NCI-H2029 (cell line): ENCODE measurements at regions not wholly inside any gene's neighbourhood (a gene's known extent, or its start where the extent isn't known, plus 50 kb on each side); places are given as distances from the start of the nearest gene placed in this dataset.

Source experiments
- DNase-seq: peaks from one replicate; lab custom pipeline; 2025; lab: John Stamatoyannopoulos, UW

GRCh38 chr15:97815835-97816234 is 144.7 kb upstream of the ARRDC4 start:
- DNase-seq = no peak

- no peak for DNase-seq
These were observed 143.1 kb upstream of the ARRDC4 start for GRCh38 chr15:97817276-97817890.

- DNase-seq = no peak
These were observed 124.5 kb upstream of the ARRDC4 start for GRCh38 chr15:97836003-97836402.

GRCh38 chr15:97837896-97838295 is 122.6 kb upstream of the ARRDC4 start:
- no peak for DNase-seq

GRCh38 chr15:97838606-97839210 is 121.8 kb upstream of the ARRDC4 start:
- DNase-seq = no peak

GRCh38 chr15:97840501-97840900 is 120.0 kb upstream of the ARRDC4 start:
- DNase-seq = no peak

- DNase-seq = no peak
These were observed 118.9 kb upstream of the ARRDC4 start for GRCh38 chr15:97841558-97841957.

- DNase-seq = no peak
These were observed 111.3 kb upstream of the ARRDC4 start for GRCh38 chr15:97849183-97849582.

GRCh38 chr15:97858296-97858695 is 102.2 kb upstream of the ARRDC4 start:
- DNase-seq = no peak

GRCh38 chr15:97861529-97862260 is 98.8 kb upstream of the ARRDC4 start:
- DNase-seq = no peak

GRCh38 chr15:97866959-97867358 is 93.5 kb upstream of the ARRDC4 start:
- no peak for DNase-seq

- DNase-seq = no peak
These were observed 92.6 kb upstream of the ARRDC4 start for GRCh38 chr15:97867870-97868269.

- no peak for DNase-seq
These were observed 91.5 kb upstream of the ARRDC4 start for GRCh38 chr15:97868981-97869380.

- no peak for DNase-seq
These were observed 89.7 kb upstream of the ARRDC4 start for GRCh38 chr15:97870771-97871170.

- no peak for DNase-seq
These were observed 86.4 kb upstream of the ARRDC4 start for GRCh38 chr15:97874139-97874538.

GRCh38 chr15:97875025-97875512 is 85.4 kb upstream of the ARRDC4 start:
- DNase-seq = no peak

GRCh38 chr15:97875513-97876280 is 84.8 kb upstream of the ARRDC4 start:
- no peak for DNase-seq

GRCh38 chr15:97876281-97876675 is 84.2 kb upstream of the ARRDC4 start:
- no peak for DNase-seq

- DNase-seq = no peak
These were observed 79.0 kb upstream of the ARRDC4 start for GRCh38 chr15:97881346-97881965.

GRCh38 chr15:97884513-97885131 is 75.9 kb upstream of the ARRDC4 start:
- no peak for DNase-seq

GRCh38 chr15:97890307-97890706 is 70.2 kb upstream of the ARRDC4 start:
- DNase-seq = no peak
